WTC11 (cell line): ENCODE measurements at regions not wholly inside any gene's neighbourhood (a gene's known extent, or its start where the extent isn't known, plus 50 kb on each side); places are given as distances from the start of the nearest gene placed in this dataset.

Experiments
- ATAC-seq: fragments of 200-7000 bp; cut with Tn5 transposase; 2 replicates; pipeline ENCODE4 v1.10.0; 2021; ENCODE audit warnings: mild to moderate bottlenecking, moderate library complexity
- CTCF ChIA-PET: fragments of 300-600 bp; sonication (Branson Sonifier 250); formaldehyde crosslinking; loops from one replicate; lab custom pipeline; 2021; ENCODE audit warnings: antibody characterized with exemption; lab: Charles Lee
- POLR2A ChIA-PET: fragments of 350-600 bp; sonication (Branson Sonifier 250); formaldehyde crosslinking; loops from one replicate; lab custom pipeline; 2021; ENCODE audit warnings: antibody characterized with exemption; lab: Charles Lee
- DNase-seq: peaks from one replicate; pipeline ENCODE4 v3.0.0; 2021; ENCODE audit warnings: low spot score
- H3K27ac Mint-ChIP-seq: 2 replicates; pipeline ENCODE4 v1.8.0; 2021; ENCODE audit warnings: mixed read lengths
- H3K27me3 Mint-ChIP-seq: 2 replicates; pipeline ENCODE4 v1.8.0; 2021; ENCODE audit warnings: low read depth, mild to moderate bottlenecking, moderate library complexity, mixed read lengths
- H3K36me3 Mint-ChIP-seq: 2 replicates; pipeline ENCODE4 v1.8.0; 2021; ENCODE audit warnings: mixed read lengths
- H3K4me1 Mint-ChIP-seq: 2 replicates; pipeline ENCODE4 v1.8.0; 2022; ENCODE audit warnings: mixed read lengths
- H3K4me3 Mint-ChIP-seq: 2 replicates; pipeline ENCODE4 v1.8.0; 2021; ENCODE audit warnings: mild to moderate bottlenecking, moderate library complexity, mixed read lengths
- H3K9me3 Mint-ChIP-seq: 2 replicates; pipeline ENCODE4 v1.8.0; 2021; ENCODE audit warnings: mixed read lengths
- ATF1 ChIP-seq: sonication (generic); formaldehyde crosslinking; IDR thresholded peaks from 2 replicates; pipeline ENCODE4 v1.8.1; 2023; ENCODE audit warnings: mild to moderate bottlenecking, moderate library complexity, missing genetic modification reagents
- GTF2I ChIP-seq: fragments of 250-450 bp; sonication (Bioruptor Pico); conservative IDR thresholded peaks from 2 replicates; pipeline ENCODE4 v1.4.0; 2021; ENCODE audit warnings: mild to moderate bottlenecking
- HMGA2 ChIP-seq: fragments of 250-450 bp; sonication (Bioruptor Pico); IDR thresholded peaks from 2 replicates; pipeline ENCODE4 v1.4.0; 2021; ENCODE audit warnings: mild to moderate bottlenecking, moderate library complexity
- IRF2 ChIP-seq: sonication (generic); formaldehyde crosslinking; IDR thresholded peaks from 2 replicates; pipeline ENCODE4 v1.8.0; 2022; ENCODE audit warnings: low read depth, missing genetic modification reagents, borderline replicate concordance
- KAT7 ChIP-seq: sonication (generic); formaldehyde crosslinking; IDR thresholded peaks from 2 replicates; pipeline ENCODE4 v1.8.1; 2023; ENCODE audit warnings: missing genetic modification reagents, mild to moderate bottlenecking, borderline replicate concordance
- NFATC4 ChIP-seq: fragments of 250-450 bp; sonication (Bioruptor Pico); IDR thresholded peaks from 2 replicates; pipeline ENCODE4 v1.9.0; 2021; ENCODE audit warnings: mild to moderate bottlenecking
- PRRX2 ChIP-seq: fragments of 250-450 bp; sonication (Bioruptor Pico); IDR thresholded peaks from 2 replicates; pipeline ENCODE4 v1.8.0; 2021; ENCODE audit warnings: mild to moderate bottlenecking
- RORB ChIP-seq: fragments of 250-450 bp; sonication (Bioruptor Pico); IDR thresholded peaks from 2 replicates; pipeline ENCODE4 v1.9.0; 2021; ENCODE audit warnings: mild to moderate bottlenecking
- SP1 ChIP-seq: sonication (generic); formaldehyde crosslinking; conservative IDR thresholded peaks from 2 replicates; pipeline ENCODE4 v1.8.1; 2022; ENCODE audit warnings: missing genetic modification reagents
- ZNF219 ChIP-seq: sonication (generic); formaldehyde crosslinking; IDR thresholded peaks from 2 replicates; pipeline ENCODE4 v1.8.0; 2023; ENCODE audit warnings: missing genetic modification reagents, mild to moderate bottlenecking, borderline replicate concordance
- ZNF232 ChIP-seq: sonication (generic); formaldehyde crosslinking; IDR thresholded peaks from 2 replicates; pipeline ENCODE4 v1.8.0; 2022; ENCODE audit warnings: mild to moderate bottlenecking, missing genetic modification reagents
- ZNF423 ChIP-seq: fragments of 250-450 bp; sonication (Bioruptor Pico); IDR thresholded peaks from 2 replicates; pipeline ENCODE4 v2.1.2; 2022; ENCODE audit warnings: mild to moderate bottlenecking, moderate library complexity
- TF ChIP-seq, protein P1 (sequence below): sonication (generic); formaldehyde crosslinking; IDR thresholded peaks from 2 replicates; pipeline ENCODE4 v1.8.0; 2022; ENCODE audit warnings: missing genetic modification reagents
- TF ChIP-seq, protein P2 (sequence below): sonication (generic); formaldehyde crosslinking; IDR thresholded peaks from 2 replicates; pipeline ENCODE4 v1.8.1; 2022; ENCODE audit warnings: low read depth, mild to moderate bottlenecking, moderate library complexity, missing genetic modification reagents, borderline replicate concordance
- TF ChIP-seq, protein P3 (sequence below): sonication (generic); formaldehyde crosslinking; IDR thresholded peaks from 2 replicates; pipeline ENCODE4 v1.8.1; 2023; ENCODE audit warnings: mild to moderate bottlenecking, missing genetic modification reagents
- TF ChIP-seq, protein P4 (sequence below): sonication (generic); formaldehyde crosslinking; conservative IDR thresholded peaks from 2 replicates; pipeline ENCODE4 v1.8.1; 2023; ENCODE audit warnings: mild to moderate bottlenecking, low read depth, missing genetic modification reagents, moderate library complexity
- TF ChIP-seq, protein P5 (sequence below): sonication (generic); formaldehyde crosslinking; IDR thresholded peaks from 2 replicates; pipeline ENCODE4 v1.8.1; 2023; ENCODE audit warnings: mild to moderate bottlenecking, missing genetic modification reagents, moderate library complexity
- TF ChIP-seq, protein P6 (sequence below): sonication (generic); formaldehyde crosslinking; IDR thresholded peaks from 2 replicates; pipeline ENCODE4 v1.8.1; 2022; ENCODE audit warnings: mild to moderate bottlenecking, missing genetic modification reagents, moderate library complexity, borderline replicate concordance
- TF ChIP-seq, protein P7 (sequence below): fragments of 250-450 bp; sonication (Bioruptor Pico); IDR thresholded peaks from 2 replicates; pipeline ENCODE4 v1.9.0; 2021; ENCODE audit warnings: mild to moderate bottlenecking
- TF ChIP-seq, protein P8 (sequence below): sonication (generic); formaldehyde crosslinking; IDR thresholded peaks from 2 replicates; pipeline ENCODE4 v1.8.0; 2023; ENCODE audit warnings: missing genetic modification reagents

DNA sequence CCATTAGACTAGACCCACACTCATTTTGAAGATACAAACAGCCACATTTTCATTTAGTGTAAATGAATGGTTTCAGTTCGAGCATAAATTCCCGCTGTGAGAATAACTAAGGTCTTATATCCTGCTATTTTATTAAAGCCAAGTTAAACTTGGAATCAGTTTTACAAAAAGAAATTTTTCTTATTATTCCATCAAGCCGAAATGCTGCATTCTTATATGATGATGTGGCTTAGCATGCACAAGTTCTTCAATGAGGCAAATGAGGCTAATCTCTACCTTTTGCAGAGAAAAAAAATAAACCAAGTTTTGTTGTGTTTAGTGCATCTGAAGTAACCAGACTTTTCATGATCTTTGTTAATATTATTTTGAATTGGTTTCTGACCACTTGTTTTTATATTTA lies 953.9 kb upstream of the PCDH10 start:
- ChIA-PET POLR2A (no interaction called here), CTCF (no interaction called here)
- Mint-ChIP-seq H3K27ac (no peak overlapping the region), H3K36me3 (peaks cover 2% of the 10 kb centered on the region; the same call in 1 of the 2 replicates), H3K27me3 (no peaks in the 10 kb centered on the region), H3K9me3 (peaks cover 7% of the 10 kb centered on the region), H3K4me1 (no peaks in the 10 kb centered on the region), H3K4me3 (no peak overlapping the region)
- TF ChIP-seq KAT7 (no peak), HMGA2 (CRISPR knock-in tag) (no peak), GTF2I (no peak), ZNF232 (CRISPR knock-in tag) (no peak), ZNF219 (CRISPR knock-in tag) (no peak), RORB (no peak), IRF2 (no peak), PRRX2 (CRISPR knock-in tag) (no peak), NFATC4 (no peak)
- TF ChIP-seq, protein P1, sequence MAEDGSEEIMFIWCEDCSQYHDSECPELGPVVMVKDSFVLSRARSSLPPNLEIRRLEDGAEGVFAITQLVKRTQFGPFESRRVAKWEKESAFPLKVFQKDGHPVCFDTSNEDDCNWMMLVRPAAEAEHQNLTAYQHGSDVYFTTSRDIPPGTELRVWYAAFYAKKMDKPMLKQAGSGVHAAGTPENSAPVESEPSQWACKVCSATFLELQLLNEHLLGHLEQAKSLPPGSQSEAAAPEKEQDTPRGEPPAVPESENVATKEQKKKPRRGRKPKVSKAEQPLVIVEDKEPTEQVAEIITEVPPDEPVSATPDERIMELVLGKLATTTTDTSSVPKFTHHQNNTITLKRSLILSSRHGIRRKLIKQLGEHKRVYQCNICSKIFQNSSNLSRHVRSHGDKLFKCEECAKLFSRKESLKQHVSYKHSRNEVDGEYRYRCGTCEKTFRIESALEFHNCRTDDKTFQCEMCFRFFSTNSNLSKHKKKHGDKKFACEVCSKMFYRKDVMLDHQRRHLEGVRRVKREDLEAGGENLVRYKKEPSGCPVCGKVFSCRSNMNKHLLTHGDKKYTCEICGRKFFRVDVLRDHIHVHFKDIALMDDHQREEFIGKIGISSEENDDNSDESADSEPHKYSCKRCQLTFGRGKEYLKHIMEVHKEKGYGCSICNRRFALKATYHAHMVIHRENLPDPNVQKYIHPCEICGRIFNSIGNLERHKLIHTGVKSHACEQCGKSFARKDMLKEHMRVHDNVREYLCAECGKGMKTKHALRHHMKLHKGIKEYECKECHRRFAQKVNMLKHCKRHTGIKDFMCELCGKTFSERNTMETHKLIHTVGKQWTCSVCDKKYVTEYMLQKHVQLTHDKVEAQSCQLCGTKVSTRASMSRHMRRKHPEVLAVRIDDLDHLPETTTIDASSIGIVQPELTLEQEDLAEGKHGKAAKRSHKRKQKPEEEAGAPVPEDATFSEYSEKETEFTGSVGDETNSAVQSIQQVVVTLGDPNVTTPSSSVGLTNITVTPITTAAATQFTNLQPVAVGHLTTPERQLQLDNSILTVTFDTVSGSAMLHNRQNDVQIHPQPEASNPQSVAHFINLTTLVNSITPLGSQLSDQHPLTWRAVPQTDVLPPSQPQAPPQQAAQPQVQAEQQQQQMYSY = no peak
- TF ChIP-seq, protein P2, sequence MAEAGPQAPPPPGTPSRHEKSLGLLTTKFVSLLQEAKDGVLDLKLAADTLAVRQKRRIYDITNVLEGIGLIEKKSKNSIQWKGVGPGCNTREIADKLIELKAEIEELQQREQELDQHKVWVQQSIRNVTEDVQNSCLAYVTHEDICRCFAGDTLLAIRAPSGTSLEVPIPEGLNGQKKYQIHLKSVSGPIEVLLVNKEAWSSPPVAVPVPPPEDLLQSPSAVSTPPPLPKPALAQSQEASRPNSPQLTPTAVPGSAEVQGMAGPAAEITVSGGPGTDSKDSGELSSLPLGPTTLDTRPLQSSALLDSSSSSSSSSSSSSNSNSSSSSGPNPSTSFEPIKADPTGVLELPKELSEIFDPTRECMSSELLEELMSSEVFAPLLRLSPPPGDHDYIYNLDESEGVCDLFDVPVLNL (CRISPR knock-in tag) = no peak
- TF ChIP-seq, protein P3, sequence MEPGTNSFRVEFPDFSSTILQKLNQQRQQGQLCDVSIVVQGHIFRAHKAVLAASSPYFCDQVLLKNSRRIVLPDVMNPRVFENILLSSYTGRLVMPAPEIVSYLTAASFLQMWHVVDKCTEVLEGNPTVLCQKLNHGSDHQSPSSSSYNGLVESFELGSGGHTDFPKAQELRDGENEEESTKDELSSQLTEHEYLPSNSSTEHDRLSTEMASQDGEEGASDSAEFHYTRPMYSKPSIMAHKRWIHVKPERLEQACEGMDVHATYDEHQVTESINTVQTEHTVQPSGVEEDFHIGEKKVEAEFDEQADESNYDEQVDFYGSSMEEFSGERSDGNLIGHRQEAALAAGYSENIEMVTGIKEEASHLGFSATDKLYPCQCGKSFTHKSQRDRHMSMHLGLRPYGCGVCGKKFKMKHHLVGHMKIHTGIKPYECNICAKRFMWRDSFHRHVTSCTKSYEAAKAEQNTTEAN (CRISPR knock-in tag) = no peak
- TF ChIP-seq, protein P4, sequence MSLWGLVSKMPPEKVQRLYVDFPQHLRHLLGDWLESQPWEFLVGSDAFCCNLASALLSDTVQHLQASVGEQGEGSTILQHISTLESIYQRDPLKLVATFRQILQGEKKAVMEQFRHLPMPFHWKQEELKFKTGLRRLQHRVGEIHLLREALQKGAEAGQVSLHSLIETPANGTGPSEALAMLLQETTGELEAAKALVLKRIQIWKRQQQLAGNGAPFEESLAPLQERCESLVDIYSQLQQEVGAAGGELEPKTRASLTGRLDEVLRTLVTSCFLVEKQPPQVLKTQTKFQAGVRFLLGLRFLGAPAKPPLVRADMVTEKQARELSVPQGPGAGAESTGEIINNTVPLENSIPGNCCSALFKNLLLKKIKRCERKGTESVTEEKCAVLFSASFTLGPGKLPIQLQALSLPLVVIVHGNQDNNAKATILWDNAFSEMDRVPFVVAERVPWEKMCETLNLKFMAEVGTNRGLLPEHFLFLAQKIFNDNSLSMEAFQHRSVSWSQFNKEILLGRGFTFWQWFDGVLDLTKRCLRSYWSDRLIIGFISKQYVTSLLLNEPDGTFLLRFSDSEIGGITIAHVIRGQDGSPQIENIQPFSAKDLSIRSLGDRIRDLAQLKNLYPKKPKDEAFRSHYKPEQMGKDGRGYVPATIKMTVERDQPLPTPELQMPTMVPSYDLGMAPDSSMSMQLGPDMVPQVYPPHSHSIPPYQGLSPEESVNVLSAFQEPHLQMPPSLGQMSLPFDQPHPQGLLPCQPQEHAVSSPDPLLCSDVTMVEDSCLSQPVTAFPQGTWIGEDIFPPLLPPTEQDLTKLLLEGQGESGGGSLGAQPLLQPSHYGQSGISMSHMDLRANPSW (CRISPR knock-in tag) = no peak
- TF ChIP-seq, protein P5, sequence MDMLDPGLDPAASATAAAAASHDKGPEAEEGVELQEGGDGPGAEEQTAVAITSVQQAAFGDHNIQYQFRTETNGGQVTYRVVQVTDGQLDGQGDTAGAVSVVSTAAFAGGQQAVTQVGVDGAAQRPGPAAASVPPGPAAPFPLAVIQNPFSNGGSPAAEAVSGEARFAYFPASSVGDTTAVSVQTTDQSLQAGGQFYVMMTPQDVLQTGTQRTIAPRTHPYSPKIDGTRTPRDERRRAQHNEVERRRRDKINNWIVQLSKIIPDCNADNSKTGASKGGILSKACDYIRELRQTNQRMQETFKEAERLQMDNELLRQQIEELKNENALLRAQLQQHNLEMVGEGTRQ (CRISPR knock-in tag) = no peak
- TF ChIP-seq, protein P6, sequence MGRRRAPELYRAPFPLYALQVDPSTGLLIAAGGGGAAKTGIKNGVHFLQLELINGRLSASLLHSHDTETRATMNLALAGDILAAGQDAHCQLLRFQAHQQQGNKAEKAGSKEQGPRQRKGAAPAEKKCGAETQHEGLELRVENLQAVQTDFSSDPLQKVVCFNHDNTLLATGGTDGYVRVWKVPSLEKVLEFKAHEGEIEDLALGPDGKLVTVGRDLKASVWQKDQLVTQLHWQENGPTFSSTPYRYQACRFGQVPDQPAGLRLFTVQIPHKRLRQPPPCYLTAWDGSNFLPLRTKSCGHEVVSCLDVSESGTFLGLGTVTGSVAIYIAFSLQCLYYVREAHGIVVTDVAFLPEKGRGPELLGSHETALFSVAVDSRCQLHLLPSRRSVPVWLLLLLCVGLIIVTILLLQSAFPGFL (CRISPR knock-in tag) = no peak
- no peak for DNase-seq
- ATAC-seq = no peak

DNA sequence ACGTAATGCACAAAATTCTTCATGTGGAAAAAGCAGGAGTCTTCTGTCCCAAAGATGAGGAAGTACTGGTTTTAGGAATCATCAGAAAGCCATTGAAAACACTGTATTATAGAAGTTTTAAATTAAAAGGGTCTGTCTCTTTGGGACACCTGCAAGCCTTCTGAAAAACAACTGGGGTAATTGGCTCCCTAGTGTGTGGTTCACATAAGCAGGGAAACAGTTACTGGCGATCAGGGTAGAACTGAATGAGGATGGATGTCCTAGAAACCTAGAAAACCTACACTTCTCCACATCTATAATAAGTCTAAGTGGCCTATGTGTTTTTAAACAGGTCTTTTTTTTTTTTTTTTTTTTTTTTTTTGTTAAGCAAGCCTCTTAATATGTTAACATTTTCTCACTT lies 945.5 kb upstream of the PCDH10 start:
- Mint-ChIP-seq H3K9me3 (peaks cover 11% of the 10 kb centered on the region; the same call in 1 of the 2 replicates), H3K36me3 (peaks cover 16% of the 10 kb centered on the region), H3K27ac (no peak overlapping the region), H3K4me3 (no peak overlapping the region), H3K27me3 (no peaks in the 10 kb centered on the region), H3K4me1 (peaks cover 19% of the 10 kb centered on the region)
- ChIA-PET CTCF (no interaction called here), POLR2A (no interaction called here)
- no peak for DNase-seq
- peak; percentile 74 for ATAC-seq
- TF ChIP-seq SP1 (CRISPR knock-in tag) (no peak), ZNF423 (CRISPR knock-in tag) (no peak), ATF1 (CRISPR knock-in tag) (no peak)
- TF ChIP-seq, protein P7, sequence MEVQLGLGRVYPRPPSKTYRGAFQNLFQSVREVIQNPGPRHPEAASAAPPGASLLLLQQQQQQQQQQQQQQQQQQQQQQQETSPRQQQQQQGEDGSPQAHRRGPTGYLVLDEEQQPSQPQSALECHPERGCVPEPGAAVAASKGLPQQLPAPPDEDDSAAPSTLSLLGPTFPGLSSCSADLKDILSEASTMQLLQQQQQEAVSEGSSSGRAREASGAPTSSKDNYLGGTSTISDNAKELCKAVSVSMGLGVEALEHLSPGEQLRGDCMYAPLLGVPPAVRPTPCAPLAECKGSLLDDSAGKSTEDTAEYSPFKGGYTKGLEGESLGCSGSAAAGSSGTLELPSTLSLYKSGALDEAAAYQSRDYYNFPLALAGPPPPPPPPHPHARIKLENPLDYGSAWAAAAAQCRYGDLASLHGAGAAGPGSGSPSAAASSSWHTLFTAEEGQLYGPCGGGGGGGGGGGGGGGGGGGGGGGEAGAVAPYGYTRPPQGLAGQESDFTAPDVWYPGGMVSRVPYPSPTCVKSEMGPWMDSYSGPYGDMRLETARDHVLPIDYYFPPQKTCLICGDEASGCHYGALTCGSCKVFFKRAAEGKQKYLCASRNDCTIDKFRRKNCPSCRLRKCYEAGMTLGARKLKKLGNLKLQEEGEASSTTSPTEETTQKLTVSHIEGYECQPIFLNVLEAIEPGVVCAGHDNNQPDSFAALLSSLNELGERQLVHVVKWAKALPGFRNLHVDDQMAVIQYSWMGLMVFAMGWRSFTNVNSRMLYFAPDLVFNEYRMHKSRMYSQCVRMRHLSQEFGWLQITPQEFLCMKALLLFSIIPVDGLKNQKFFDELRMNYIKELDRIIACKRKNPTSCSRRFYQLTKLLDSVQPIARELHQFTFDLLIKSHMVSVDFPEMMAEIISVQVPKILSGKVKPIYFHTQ = no peak
- TF ChIP-seq, protein P8, sequence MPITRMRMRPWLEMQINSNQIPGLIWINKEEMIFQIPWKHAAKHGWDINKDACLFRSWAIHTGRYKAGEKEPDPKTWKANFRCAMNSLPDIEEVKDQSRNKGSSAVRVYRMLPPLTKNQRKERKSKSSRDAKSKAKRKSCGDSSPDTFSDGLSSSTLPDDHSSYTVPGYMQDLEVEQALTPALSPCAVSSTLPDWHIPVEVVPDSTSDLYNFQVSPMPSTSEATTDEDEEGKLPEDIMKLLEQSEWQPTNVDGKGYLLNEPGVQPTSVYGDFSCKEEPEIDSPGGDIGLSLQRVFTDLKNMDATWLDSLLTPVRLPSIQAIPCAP = no peak
